CD14-positive monocyte (primary cell): ENCODE measurements at regions not wholly inside any gene's neighbourhood (a gene's known extent, or its start where the extent isn't known, plus 50 kb on each side); places are given as distances from the start of the nearest gene placed in this dataset.

ENCODE experiments used
- DNase-seq, 3 donors: peaks; one replicate each; pipeline ENCODE4 v3.0.0-alpha.2; 2011 to 2022
- H2AFZ ChIP-seq: 2 replicates; pipeline ENCODE4 v1.6.0; 2012; ENCODE audit warnings: mild to moderate bottlenecking, low read depth, low read length, inconsistent platforms; ENCODE audit not compliant: insufficient read depth, poor library complexity, severe bottlenecking
- H3K27ac ChIP-seq, 2 donors: 1 replicate in 1 of 2; 2 replicates in 1 of 2; pipeline ENCODE4 v1.5.1; 2012 to 2013; ENCODE audit warnings: low read length in 2 of 2, control low read depth in 1 of 2, inconsistent platforms in 1 of 2, low read depth in 1 of 2, mild to moderate bottlenecking in 1 of 2
- H3K27me3 ChIP-seq, 2 donors: one replicate each; pipeline versions ENCODE4 v1.6.0 to v1.6.1; 2011 to 2013; ENCODE audit warnings: low read length in 2 of 2; ENCODE audit not compliant: control insufficient read depth in 2 of 2, insufficient read depth in 2 of 2
- H3K36me3 ChIP-seq, 2 donors: replicated peaks in 1 of 2; 1 replicate in 1 of 2; 2 replicates in 1 of 2; pipeline versions ENCODE4 v1.5.1 to v1.6.1; 2012 to 2013; ENCODE audit warnings: low read length in 2 of 2, control low read depth in 1 of 2, inconsistent platforms in 1 of 2, mild to moderate bottlenecking in 1 of 2; ENCODE audit not compliant: insufficient read depth in 2 of 2, control insufficient read depth in 1 of 2
- H3K4me1 ChIP-seq, 2 donors: 1 replicate in 1 of 2; 2 replicates in 1 of 2; pipeline versions ENCODE4 v1.5.1 to v1.6.1; 2012 to 2013; ENCODE audit warnings: low read length in 2 of 2, control low read depth in 1 of 2, inconsistent platforms in 1 of 2, mild to moderate bottlenecking in 1 of 2, moderate library complexity in 1 of 2; ENCODE audit not compliant: insufficient read depth in 2 of 2, control insufficient read depth in 1 of 2
- H3K4me2 ChIP-seq: replicated peaks from 2 replicates; pipeline ENCODE3; 2012; ENCODE audit warnings: low read length, moderate library complexity, mild to moderate bottlenecking; ENCODE audit not compliant: poor library complexity, severe bottlenecking; ENCODE audit errors: extremely low read depth
- H3K4me3 ChIP-seq, 3 experiments: fragments of 200-600 bp in 1 of 3; sonication (generic) in 1 of 3; replicated peaks in 1 of 3; 1 replicate in 2 of 3; 2 replicates in 1 of 3; pipeline ENCODE4 v1.5.1; 2011 to 2013; ENCODE audit warnings: low read length in 3 of 3, mild to moderate bottlenecking in 3 of 3, control low read depth in 2 of 3, low read depth in 2 of 3, inconsistent platforms in 1 of 3, moderate library complexity in 1 of 3
- H3K79me2 ChIP-seq: 2 replicates; pipeline ENCODE4 v1.6.0; 2012; ENCODE audit warnings: mild to moderate bottlenecking, control low read depth, inconsistent platforms, low read length, moderate library complexity; ENCODE audit not compliant: insufficient read depth
- H3K9ac ChIP-seq: 2 replicates; pipeline ENCODE4 v1.6.0; 2017; ENCODE audit warnings: low read length, mild to moderate bottlenecking; ENCODE audit not compliant: insufficient read depth, poor library complexity, severe bottlenecking
- H3K9me3 ChIP-seq, 2 donors: replicated peaks in 1 of 2; 1 replicate in 1 of 2; 2 replicates in 1 of 2; pipeline versions ENCODE4 v1.5.1 to v1.6.1; 2012 to 2013; ENCODE audit warnings: low read length in 2 of 2, control low read depth in 1 of 2; ENCODE audit not compliant: control insufficient read depth in 1 of 2, insufficient read depth in 1 of 2
- H4K20me1 ChIP-seq: 2 replicates; pipeline ENCODE4 v1.6.0; 2012; ENCODE audit warnings: mild to moderate bottlenecking, low read length, control low read depth, moderate library complexity; ENCODE audit not compliant: insufficient read depth
- H3K27ac Mint-ChIP-seq, 7 donors: one replicate each; pipeline ENCODE4 v1.8.0; 2020; ENCODE audit warnings: mild to moderate bottlenecking in 7 of 7, mixed read lengths in 7 of 7, moderate library complexity in 6 of 7, inconsistent platforms in 2 of 7
- H3K27me3 Mint-ChIP-seq, 3 donors: one replicate each; pipeline ENCODE4 v1.8.0; 2021 to 2022; ENCODE audit warnings: low read depth in 3 of 3, mild to moderate bottlenecking in 3 of 3, mixed read lengths in 3 of 3, moderate library complexity in 3 of 3, inconsistent platforms in 1 of 3
- H3K36me3 Mint-ChIP-seq, 2 donors: one replicate each; pipeline ENCODE4 v1.8.0; 2020; ENCODE audit warnings: mixed read lengths in 2 of 2, inconsistent platforms in 1 of 2, mild to moderate bottlenecking in 1 of 2
- H3K4me1 Mint-ChIP-seq: one replicate; pipeline ENCODE4 v1.8.0; 2020; ENCODE audit warnings: mild to moderate bottlenecking, mixed read lengths
- H3K4me3 Mint-ChIP-seq, 2 donors: one replicate each; pipeline ENCODE4 v1.8.0; 2020; ENCODE audit warnings: mild to moderate bottlenecking in 2 of 2, mixed read lengths in 2 of 2, moderate library complexity in 1 of 2
- H3K9me3 Mint-ChIP-seq, 7 donors: one replicate each; pipeline ENCODE4 v1.8.0; 2020 to 2022; ENCODE audit warnings: mixed read lengths in 7 of 7, mild to moderate bottlenecking in 6 of 7, moderate library complexity in 6 of 7, inconsistent platforms in 2 of 7
- WGBS: methylation state at CpG from one replicate; pipeline ENCODE4 v1.1.5; 2013; ENCODE audit warnings: missing lambda C conversion rate; ENCODE audit not compliant: insufficient coverage; 5-methylcytosine and 5-hydroxymethylcytosine counted together
- intact Hi-C, 2 donors: fragments of 100-400 bp; cut with micrococcal nuclease; formaldehyde crosslinking; loops; one replicate each; pipeline versions ENCODE4 v1.15.0 to v1.15.1; 2023
- TF ChIP-seq, protein P1 (sequence below): fragments of 200-600 bp; IDR thresholded peaks from one replicate; pipeline ENCODE4 v1.8.0; 2022; ENCODE audit warnings: antibody characterized with exemption, mild to moderate bottlenecking

DNA sequence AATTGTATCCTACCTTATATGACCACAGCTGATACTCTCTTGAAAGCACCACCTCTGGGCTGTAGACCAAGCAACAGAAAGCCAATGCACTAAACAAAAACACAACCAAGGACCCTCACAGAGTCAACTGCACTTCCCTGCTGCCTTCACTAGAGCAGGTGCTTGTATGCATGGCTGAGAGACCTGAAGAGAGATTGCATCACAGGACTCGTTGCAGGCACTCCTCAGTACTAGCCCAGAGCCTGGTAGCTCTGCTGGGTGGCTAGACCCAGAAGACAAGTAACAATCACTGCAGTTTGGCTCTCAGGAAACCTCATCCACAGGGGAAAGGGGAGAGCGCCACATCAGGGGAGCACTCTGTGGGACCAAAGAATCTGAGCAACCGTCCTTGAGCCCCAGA is 521.6 kb upstream of the IMPG1 start:
- H3K27ac Mint-ChIP-seq, result no peak overlapping the region
- H3K27me3 Mint-ChIP-seq, result peaks cover 0 to 1% (median 0%) of the 10 kb centered on the region in 3 donors
- H3K9me3 ChIP-seq, result peaks cover 14 to 20% of the 10 kb centered on the region in 2 donors
- H3K4me1 Mint-ChIP-seq, result no peaks in the 10 kb centered on the region
- intact Hi-C loops, result no loop called here
- DNase-seq, result no peak
- no peak overlapping the region for H3K27ac ChIP-seq
- H3K4me3 Mint-ChIP-seq, result no peak overlapping the region
- no peaks in the 10 kb centered on the region for H3K79me2 ChIP-seq
- H4K20me1 ChIP-seq, result no peaks in the 10 kb centered on the region
- TF ChIP-seq, protein P1, sequence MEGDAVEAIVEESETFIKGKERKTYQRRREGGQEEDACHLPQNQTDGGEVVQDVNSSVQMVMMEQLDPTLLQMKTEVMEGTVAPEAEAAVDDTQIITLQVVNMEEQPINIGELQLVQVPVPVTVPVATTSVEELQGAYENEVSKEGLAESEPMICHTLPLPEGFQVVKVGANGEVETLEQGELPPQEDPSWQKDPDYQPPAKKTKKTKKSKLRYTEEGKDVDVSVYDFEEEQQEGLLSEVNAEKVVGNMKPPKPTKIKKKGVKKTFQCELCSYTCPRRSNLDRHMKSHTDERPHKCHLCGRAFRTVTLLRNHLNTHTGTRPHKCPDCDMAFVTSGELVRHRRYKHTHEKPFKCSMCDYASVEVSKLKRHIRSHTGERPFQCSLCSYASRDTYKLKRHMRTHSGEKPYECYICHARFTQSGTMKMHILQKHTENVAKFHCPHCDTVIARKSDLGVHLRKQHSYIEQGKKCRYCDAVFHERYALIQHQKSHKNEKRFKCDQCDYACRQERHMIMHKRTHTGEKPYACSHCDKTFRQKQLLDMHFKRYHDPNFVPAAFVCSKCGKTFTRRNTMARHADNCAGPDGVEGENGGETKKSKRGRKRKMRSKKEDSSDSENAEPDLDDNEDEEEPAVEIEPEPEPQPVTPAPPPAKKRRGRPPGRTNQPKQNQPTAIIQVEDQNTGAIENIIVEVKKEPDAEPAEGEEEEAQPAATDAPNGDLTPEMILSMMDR, result no peak
- no peak overlapping the region for H3K9ac ChIP-seq
- no peaks in the 10 kb centered on the region for H3K27me3 ChIP-seq
- H3K9me3 Mint-ChIP-seq, result peaks cover 0 to 11% (median 3%) of the 10 kb centered on the region in 7 donors
- no peak overlapping the region for H3K4me2 ChIP-seq
- no peaks in the 10 kb centered on the region for H3K36me3 Mint-ChIP-seq
- H3K36me3 ChIP-seq, result no peaks in the 10 kb centered on the region
- no peaks in the 10 kb centered on the region for H3K4me1 ChIP-seq
- H2AFZ ChIP-seq, result no peak overlapping the region
- 50% methylated on average over 1 of the region's 3 CpGs for WGBS
- H3K4me3 ChIP-seq, result no peak overlapping the region

DNA sequence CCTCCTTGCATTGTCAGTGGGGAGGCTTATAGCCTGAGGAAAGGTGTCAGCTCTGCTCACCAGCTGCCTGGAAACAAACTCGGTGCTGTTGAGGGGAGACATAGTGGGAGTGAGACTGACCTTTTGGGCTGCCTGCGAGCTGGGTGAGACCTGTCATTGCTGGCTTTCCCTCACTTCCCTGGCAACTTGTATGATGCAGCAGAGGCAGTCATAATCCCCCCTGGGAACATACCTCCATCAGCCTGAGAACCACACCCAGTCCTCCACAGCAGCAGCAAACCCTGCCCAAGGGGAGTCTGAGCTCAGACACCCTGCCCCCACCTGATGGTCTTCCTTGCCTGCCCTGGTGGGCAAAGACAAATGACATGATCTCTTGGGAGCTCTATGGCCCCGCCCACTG is 521.2 kb upstream of the IMPG1 start:
- H3K27ac Mint-ChIP-seq, result no peak overlapping the region
- no peak overlapping the region for H3K4me2 ChIP-seq
- H3K79me2 ChIP-seq, result no peaks in the 10 kb centered on the region
- no peaks in the 10 kb centered on the region for H4K20me1 ChIP-seq
- no peak overlapping the region for H2AFZ ChIP-seq
- no peak overlapping the region for H3K4me3 ChIP-seq
- no peaks in the 10 kb centered on the region for H3K36me3 ChIP-seq
- H3K9me3 ChIP-seq, result peaks cover 14 to 20% of the 10 kb centered on the region in 2 donors
- DNase-seq, result no peak
- H3K27me3 ChIP-seq, result no peaks in the 10 kb centered on the region
- H3K9ac ChIP-seq, result no peak overlapping the region
- WGBS, result 86% methylated on average over 1 of the region's 3 CpGs
- H3K27ac ChIP-seq, result no peak overlapping the region
- H3K4me3 Mint-ChIP-seq, result no peak overlapping the region
- peaks cover 0 to 9% (median 3%) of the 10 kb centered on the region in 7 donors for H3K9me3 Mint-ChIP-seq
- no peaks in the 10 kb centered on the region for H3K4me1 ChIP-seq
- TF ChIP-seq, protein P1, result no peak
- intact Hi-C loops, result no loop called here
- peaks cover 0 to 1% (median 0%) of the 10 kb centered on the region in 3 donors for H3K27me3 Mint-ChIP-seq
- no peaks in the 10 kb centered on the region for H3K36me3 Mint-ChIP-seq
- no peaks in the 10 kb centered on the region for H3K4me1 Mint-ChIP-seq
